HEK293 (cell line): ENCODE measurements at regions not wholly inside any gene's neighbourhood (a gene's known extent, or its start where the extent isn't known, plus 50 kb on each side); places are given as distances from the start of the nearest gene placed in this dataset.

ENCODE experiments used
- CTCF ChIA-PET: fragments of 350-600 bp; formaldehyde crosslinking; extraction: SDS; loops from one replicate; lab custom pipeline; 2021; ENCODE audit warnings: antibody characterized with exemption; lab: Yijun Ruan, JAX
- POLR2A ChIA-PET: fragments of 300-600 bp; formaldehyde crosslinking; extraction: SDS; loops from one replicate; lab custom pipeline; 2020; ENCODE audit warnings: antibody characterized with exemption, inconsistent platforms; lab: Yijun Ruan, JAX
- H3K27ac ChIP-seq: fragments of 200-500 bp; sonication (Bioruptor generic); 2 replicates; pipeline ENCODE4 v1.5.1; 2014; ENCODE audit warnings: low read depth, low read length, control low read depth, inconsistent platforms; ENCODE audit errors: extremely low read depth
- H3K36me3 ChIP-seq, 2 experiments: fragments of 200-500 bp in 1 of 2; sonication (Bioruptor generic) in 1 of 2; 1 replicate in 1 of 2; 2 replicates in 1 of 2; pipeline ENCODE4 v1.5.1; 2014 to 2017; ENCODE audit warnings: inconsistent platforms in 2 of 2, low read length in 2 of 2; ENCODE audit not compliant: control insufficient read depth in 2 of 2, insufficient read depth in 1 of 2
- H3K4me1 ChIP-seq: fragments of 200-500 bp; sonication (Bioruptor generic); 2 replicates; pipeline ENCODE4 v1.5.1; 2014; ENCODE audit warnings: mild to moderate bottlenecking, low read length, inconsistent platforms; ENCODE audit not compliant: control insufficient read depth, insufficient read depth
- H3K4me3 ChIP-seq: 2 replicates; pipeline ENCODE4 v1.5.1; 2011; ENCODE audit warnings: low read depth, mild to moderate bottlenecking, control low read depth, low read length, moderate library complexity
- H3K9me3 ChIP-seq: fragments of 200-500 bp; sonication (Bioruptor generic); 2 replicates; pipeline ENCODE4 v1.5.1; 2014; ENCODE audit warnings: low read depth, low read length, inconsistent platforms; ENCODE audit not compliant: control insufficient read depth, insufficient read depth
- EGR2 ChIP-seq: fragments of 450-650 bp; formaldehyde crosslinking; IDR thresholded peaks from 2 replicates; pipeline ENCODE4 v1.5.1; 2016; ENCODE audit warnings: low read depth, missing biosample characterization, missing genetic modification characterization
- GLIS2 ChIP-seq: fragments of 450-650 bp; formaldehyde crosslinking; IDR thresholded peaks from 2 replicates; pipeline ENCODE4 v1.5.1; 2016; ENCODE audit warnings: missing biosample characterization, missing genetic modification characterization
- HOXC10 ChIP-seq: sonication (generic); formaldehyde crosslinking; IDR thresholded peaks from 2 replicates; pipeline ENCODE4 v1.8.1; 2023; ENCODE audit warnings: mild to moderate bottlenecking, missing genetic modification reagents
- PRDM10 ChIP-seq: fragments of 450-650 bp; formaldehyde crosslinking; IDR thresholded peaks from 2 replicates; pipeline ENCODE4 v1.5.1; 2016; ENCODE audit warnings: missing biosample characterization, missing genetic modification characterization
- SCRT2 ChIP-seq: fragments of 450-650 bp; formaldehyde crosslinking; IDR thresholded peaks from 2 replicates; pipeline ENCODE4 v1.5.1; 2016; ENCODE audit warnings: missing biosample characterization, missing genetic modification characterization
- SETDB1 ChIP-seq: IDR thresholded peaks from one replicate; pipeline ENCODE4 v1.6.1; 2017; ENCODE audit warnings: mild to moderate bottlenecking, low read length, moderate library complexity, mixed read lengths; ENCODE audit not compliant: insufficient read length
- YY1 ChIP-seq: fragments of 450-650 bp; formaldehyde crosslinking; IDR thresholded peaks from 2 replicates; pipeline ENCODE4 v1.5.1; 2018; ENCODE audit warnings: missing biosample characterization, missing genetic modification characterization
- ZBTB17 ChIP-seq: fragments of 450-650 bp; formaldehyde crosslinking; IDR thresholded peaks from 2 replicates; pipeline ENCODE4 v1.5.1; 2016; ENCODE audit warnings: missing biosample characterization, missing genetic modification characterization
- ZBTB6 ChIP-seq: fragments of 450-650 bp; formaldehyde crosslinking; IDR thresholded peaks from 2 replicates; pipeline ENCODE4 v1.5.1; 2017; ENCODE audit warnings: missing biosample characterization, missing genetic modification characterization
- ZNF112 ChIP-seq: fragments of 450-650 bp; formaldehyde crosslinking; IDR thresholded peaks from 2 replicates; pipeline ENCODE4 v1.5.0; 2017; ENCODE audit warnings: missing biosample characterization, missing genetic modification characterization
- ZNF114 ChIP-seq: fragments of 450-650 bp; formaldehyde crosslinking; IDR thresholded peaks from 2 replicates; pipeline ENCODE4 v1.5.0; 2017; ENCODE audit warnings: missing biosample characterization, missing genetic modification characterization
- ZNF184 ChIP-seq: fragments of 450-650 bp; IDR thresholded peaks from 2 replicates; pipeline ENCODE4 v1.5.1; 2018; ENCODE audit warnings: missing biosample characterization, mild to moderate bottlenecking, missing genetic modification characterization
- ZNF292 ChIP-seq: fragments of 450-650 bp; formaldehyde crosslinking; IDR thresholded peaks from 2 replicates; pipeline ENCODE4 v1.5.1; 2016; ENCODE audit warnings: low read depth, missing biosample characterization, missing genetic modification characterization, borderline replicate concordance
- ZNF311 ChIP-seq: fragments of 450-650 bp; formaldehyde crosslinking; IDR thresholded peaks from 2 replicates; pipeline ENCODE4 v1.5.1; 2017; ENCODE audit warnings: missing biosample characterization, missing genetic modification characterization, borderline replicate concordance
- ZNF423 ChIP-seq: fragments of 450-650 bp; formaldehyde crosslinking; IDR thresholded peaks from 2 replicates; pipeline ENCODE4 v1.5.1; 2016; ENCODE audit warnings: missing biosample characterization, missing genetic modification characterization
- ZNF426 ChIP-seq: fragments of 450-650 bp; formaldehyde crosslinking; IDR thresholded peaks from 2 replicates; pipeline ENCODE4 v1.5.1; 2017; ENCODE audit warnings: missing biosample characterization, missing genetic modification characterization, mild to moderate bottlenecking, inconsistent platforms, moderate library complexity
- ZNF521 ChIP-seq: fragments of 450-650 bp; formaldehyde crosslinking; IDR thresholded peaks from 2 replicates; pipeline ENCODE4 v1.5.1; 2017; ENCODE audit warnings: missing biosample characterization, mild to moderate bottlenecking, missing genetic modification characterization
- ZNF530 ChIP-seq: fragments of 450-650 bp; formaldehyde crosslinking; IDR thresholded peaks from 2 replicates; pipeline ENCODE4 v1.5.1; 2016; ENCODE audit warnings: low read depth, missing biosample characterization, missing genetic modification characterization
- ZNF549 ChIP-seq: fragments of 450-650 bp; IDR thresholded peaks from 2 replicates; pipeline ENCODE4 v1.5.1; 2018; ENCODE audit warnings: missing biosample characterization, missing genetic modification characterization, mild to moderate bottlenecking, inconsistent platforms, moderate library complexity
- ZNF580 ChIP-seq: fragments of 450-650 bp; formaldehyde crosslinking; IDR thresholded peaks from 2 replicates; pipeline ENCODE4 v1.5.1; 2016; ENCODE audit warnings: missing biosample characterization, missing genetic modification characterization
- ZNF596 ChIP-seq: fragments of 450-650 bp; IDR thresholded peaks from 2 replicates; pipeline ENCODE4 v1.5.0; 2018; ENCODE audit warnings: missing biosample characterization, mild to moderate bottlenecking, missing genetic modification characterization, moderate library complexity
- ZSCAN23 ChIP-seq: fragments of 450-650 bp; formaldehyde crosslinking; IDR thresholded peaks from 2 replicates; pipeline ENCODE4 v1.5.1; 2016; ENCODE audit warnings: missing biosample characterization, missing genetic modification characterization

- Histone ChIP-seq H3K9me3 (no peaks in the 10 kb centered on the region), H3K4me1 (no peaks in the 10 kb centered on the region), H3K4me3 (no peak overlapping the region), H3K27ac (no peak overlapping the region), H3K36me3 (no peaks in the 10 kb centered on the region)
- POLR2A ChIA-PET = no interaction called here
- TF ChIP-seq ZNF112 (tag by site-specific recombination) = no peak
- no peak for TF ChIP-seq YY1 (tag by site-specific recombination)
- TF ChIP-seq ZNF423 (tag by site-specific recombination) = no peak
- TF ChIP-seq ZNF530 (tag by site-specific recombination) = no peak
- TF ChIP-seq ZNF311 (tag by site-specific recombination) = no peak
- TF ChIP-seq ZNF292 (tag by site-specific recombination) = no peak
- no peak for TF ChIP-seq ZNF184 (tag by site-specific recombination)
- no peak for TF ChIP-seq EGR2 (tag by site-specific recombination)
- no peak for TF ChIP-seq ZNF114 (tag by site-specific recombination)
- no peak for TF ChIP-seq SETDB1
- TF ChIP-seq ZNF521 = no peak
- CTCF ChIA-PET = no interaction called here
Observed at GRCh38 chr2:455015-455705, 167.3 kb upstream of the ALKAL2 start.

GRCh38 chr2:453132-453531 lies 165.2 kb upstream of the ALKAL2 start:
- Histone ChIP-seq H3K9me3 (no peaks in the 10 kb centered on the region), H3K27ac (no peak overlapping the region), H3K36me3 (no peaks in the 10 kb centered on the region), H3K4me1 (no peaks in the 10 kb centered on the region), H3K4me3 (no peak overlapping the region)
- POLR2A ChIA-PET = no interaction called here
- CTCF ChIA-PET = no interaction called here
- TF ChIP-seq ZNF549 (tag by site-specific recombination) (no peak), ZBTB17 (tag by site-specific recombination) (no peak), HOXC10 (CRISPR knock-in tag) (no peak), ZSCAN23 (tag by site-specific recombination) (no peak), ZNF596 (tag by site-specific recombination) (no peak), ZNF426 (no peak), ZBTB6 (tag by site-specific recombination) (no peak), PRDM10 (tag by site-specific recombination) (no peak), GLIS2 (no peak), ZNF580 (tag by site-specific recombination) (no peak), SCRT2 (no peak)
